Left renal cortex interstitium (tissue), 4 donors: ENCODE measurements at regions not wholly inside any gene's neighbourhood (a gene's known extent, or its start where the extent isn't known, plus 50 kb on each side); places are given as distances from the start of the nearest gene placed in this dataset.
A peak's percentile ranks its signal among the peaks of the same experiment; 100 is the strongest.
"Not testable (repeated sequence)": the region's sequence is repeated elsewhere in the genome, so short reads cannot be mapped to it uniquely, and the experiment has no call there.

ENCODE experiments used
- DNase-seq, 4 donors: peaks; one replicate each; pipeline ENCODE4 v3.0.0-alpha.2; 2013; ENCODE audit warnings: low read depth in 4 of 4, low spot score in 2 of 4, missing footprints in 1 of 4

DNA sequence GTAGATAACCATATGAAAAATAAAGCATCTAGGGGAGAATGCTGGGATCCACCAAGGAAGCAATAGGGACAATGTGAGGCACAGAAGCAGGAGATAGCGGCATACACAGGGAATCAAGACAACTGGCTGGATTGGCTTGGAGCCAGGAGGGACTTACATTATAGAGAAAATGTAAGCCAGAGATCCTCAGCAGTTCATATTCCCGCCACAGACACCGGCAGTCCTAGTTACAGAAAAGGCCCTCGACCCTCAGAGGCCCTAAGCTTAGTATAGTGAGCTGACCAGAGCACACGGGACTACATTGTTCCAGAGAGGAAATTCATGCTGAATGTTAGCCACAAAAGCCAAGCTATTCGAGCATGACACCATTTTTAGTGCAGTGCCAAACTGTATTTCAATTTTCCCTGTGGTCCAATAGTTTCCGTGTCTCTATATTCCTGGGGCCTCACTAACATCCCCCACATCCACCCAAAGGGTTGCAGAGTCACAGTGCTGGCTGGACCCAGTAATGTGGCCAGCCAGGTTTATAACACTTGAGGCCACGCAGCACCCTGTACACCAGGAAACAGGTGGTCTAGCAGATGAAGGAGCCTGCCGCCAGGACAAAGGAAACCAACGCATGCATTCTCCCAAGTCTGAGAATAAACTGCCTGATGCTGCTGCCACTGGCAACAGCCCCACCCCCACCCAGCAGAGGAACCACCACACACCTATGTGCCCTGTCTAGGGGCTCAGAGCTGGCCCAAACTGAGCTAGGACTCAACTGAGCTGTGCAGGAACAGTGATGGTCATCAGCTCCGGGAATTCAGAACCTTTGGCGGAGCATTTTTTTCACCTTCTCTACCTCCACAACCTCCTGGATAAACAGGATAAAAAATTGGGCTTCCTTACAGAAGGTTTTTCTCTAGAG lies 693.2 kb upstream of the CHD1 start:
- no peak for DNase-seq

DNA sequence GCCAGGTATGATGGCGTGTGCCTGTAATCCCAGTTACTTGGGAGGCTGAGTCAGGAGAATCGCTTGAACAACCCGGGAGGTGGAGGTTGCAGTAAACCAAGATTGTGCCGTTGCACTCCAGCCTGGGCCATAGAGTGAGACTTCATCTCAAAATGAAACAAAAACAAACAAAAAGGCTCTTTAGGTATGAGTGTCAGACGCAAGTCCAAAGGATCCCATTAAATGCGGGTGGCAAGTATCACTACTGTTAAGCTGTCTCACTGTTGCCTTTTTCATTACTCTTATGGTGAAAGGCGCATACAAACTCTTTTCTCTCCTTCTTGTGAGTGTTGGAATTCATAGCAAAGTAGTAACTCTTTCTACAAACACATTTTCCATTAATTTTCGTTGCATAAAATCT lies 688.5 kb upstream of the CHD1 start:
- no peak for DNase-seq

- no peak for DNase-seq
Observed at GRCh38 chr5:99614888-99615287, 686.1 kb upstream of the CHD1 start.

DNA sequence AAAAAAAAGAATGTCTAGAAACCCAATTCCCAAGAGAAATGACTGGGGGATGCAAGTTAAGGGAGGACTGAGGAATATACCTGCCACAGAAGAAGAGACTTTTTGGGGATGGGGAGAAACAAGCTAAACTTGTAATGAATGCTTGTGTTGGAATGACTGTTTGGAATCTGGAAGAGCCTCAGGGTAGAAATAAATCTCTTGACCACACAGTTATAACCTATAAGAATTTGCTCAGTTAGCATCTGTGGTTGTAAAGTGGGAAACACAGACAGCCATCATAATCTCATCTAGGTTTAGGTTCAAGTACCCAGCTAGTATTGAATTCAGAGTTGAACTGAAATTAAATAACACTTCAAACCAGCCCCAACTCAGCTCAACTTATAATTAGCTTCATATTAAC lies 678.3 kb upstream of the CHD1 start:
- DNase-seq = no peak

- no peak for DNase-seq
Observed at GRCh38 chr5:99605904-99606303, 677.1 kb upstream of the CHD1 start.

GRCh38 chr5:99600952-99601351 lies 672.1 kb upstream of the CHD1 start:
- no peak for DNase-seq

DNA sequence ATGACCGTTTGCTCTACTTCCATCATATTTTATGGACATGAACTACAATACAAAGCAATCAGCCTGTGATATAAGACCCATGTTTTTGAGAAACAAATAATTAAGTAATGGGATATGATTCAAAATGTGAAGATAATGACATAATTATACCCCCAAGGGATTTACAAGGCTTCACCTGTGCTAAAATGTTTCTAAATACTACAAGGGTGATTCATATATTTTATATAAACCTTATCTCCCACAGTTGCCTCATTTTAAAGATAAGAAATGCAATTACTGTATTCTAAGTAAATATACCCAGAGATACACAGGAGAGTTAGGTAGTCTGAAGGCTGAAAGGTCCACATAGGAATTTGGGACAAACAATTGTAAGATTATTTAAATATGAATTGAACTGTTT lies 662.0 kb upstream of the CHD1 start:
- DNase-seq = no peak

- DNase-seq = no peak
Observed at GRCh38 chr5:99589424-99589823, 660.6 kb upstream of the CHD1 start.

DNA sequence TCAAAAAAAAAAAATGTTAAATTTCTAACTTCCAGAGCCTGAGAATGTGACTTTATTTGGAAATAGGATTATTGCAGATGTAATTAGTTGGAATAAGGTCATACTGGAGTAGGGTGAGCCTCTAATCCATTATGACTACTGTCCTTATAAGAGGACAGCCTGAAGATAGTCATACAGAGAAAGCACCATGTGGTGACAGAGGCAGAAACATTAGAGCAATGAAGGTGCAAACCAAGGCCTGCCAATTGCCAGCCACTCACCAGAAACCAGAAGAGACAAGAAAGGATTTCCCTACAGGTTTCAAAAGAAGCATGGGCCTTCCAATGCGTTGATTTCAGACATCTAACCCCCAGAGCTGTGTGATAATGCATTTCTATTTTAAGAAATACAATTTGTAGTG lies 659.2 kb upstream of the CHD1 start:
- DNase-seq = no peak

DNA sequence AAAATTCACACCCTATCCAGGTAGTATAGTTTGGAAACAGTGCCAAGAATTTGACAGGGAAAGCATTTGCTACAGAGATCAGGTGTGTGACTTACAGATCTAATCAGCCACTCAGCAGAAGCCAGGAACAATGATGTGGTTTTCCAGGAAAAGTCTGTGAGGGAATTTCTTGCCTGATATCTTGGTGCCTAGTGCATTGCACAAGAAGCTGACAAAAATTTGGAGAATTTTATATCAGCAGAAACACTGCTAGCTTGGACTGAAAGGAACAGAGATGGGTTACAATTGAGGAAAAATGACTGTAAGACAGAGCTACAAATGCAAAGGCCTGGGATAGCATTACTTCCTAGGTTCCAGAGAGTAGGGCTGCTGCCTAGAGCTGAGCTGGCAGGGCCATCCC lies 658.1 kb upstream of the CHD1 start:
- no peak for DNase-seq

DNA sequence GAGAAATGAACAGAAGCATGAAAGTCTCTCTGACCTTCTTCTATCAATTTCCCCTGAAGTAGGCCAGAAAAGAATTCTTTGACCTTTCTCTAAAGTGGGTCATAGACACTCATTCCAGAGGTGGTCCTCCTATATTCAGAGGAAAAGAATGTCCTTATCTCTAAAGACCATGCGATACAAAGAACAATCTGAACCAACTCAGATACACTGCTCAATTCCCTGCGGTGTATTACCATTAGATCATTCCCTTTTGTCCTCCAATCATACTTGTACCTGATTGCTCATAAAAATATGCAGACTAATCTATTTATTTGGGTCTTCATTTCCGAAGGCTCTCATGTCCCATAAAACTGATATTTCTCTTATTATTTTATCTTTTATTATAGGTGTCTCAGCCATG lies 652.4 kb upstream of the CHD1 start:
- DNase-seq = not testable (repeated sequence)

GRCh38 chr5:99562937-99563627 lies 634.3 kb upstream of the CHD1 start:
- not testable (repeated sequence) for DNase-seq

- no peak for DNase-seq
Observed at GRCh38 chr5:99553211-99553810, 624.5 kb upstream of the CHD1 start.

GRCh38 chr5:99544356-99544755 lies 615.5 kb upstream of the CHD1 start:
- DNase-seq = no peak

DNA sequence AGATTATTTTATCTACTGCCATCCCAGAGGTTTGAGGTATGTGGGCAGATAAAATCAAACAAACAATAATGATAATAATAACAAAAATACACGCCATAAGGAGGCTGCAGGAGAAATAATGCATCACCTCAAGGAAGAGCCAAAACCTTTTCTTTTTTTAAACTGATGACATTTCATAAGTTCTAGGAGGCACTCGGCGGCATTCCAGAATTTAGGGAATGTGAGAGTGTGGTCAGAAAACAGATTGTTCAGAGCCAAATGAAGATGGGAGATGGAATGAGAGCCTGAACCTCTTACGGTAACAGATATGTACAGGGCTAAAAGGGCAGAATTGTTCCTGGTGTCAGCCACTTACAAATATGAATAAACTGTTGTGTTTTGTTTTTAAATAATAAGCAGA lies 615.0 kb upstream of the CHD1 start:
- no peak for DNase-seq

DNA sequence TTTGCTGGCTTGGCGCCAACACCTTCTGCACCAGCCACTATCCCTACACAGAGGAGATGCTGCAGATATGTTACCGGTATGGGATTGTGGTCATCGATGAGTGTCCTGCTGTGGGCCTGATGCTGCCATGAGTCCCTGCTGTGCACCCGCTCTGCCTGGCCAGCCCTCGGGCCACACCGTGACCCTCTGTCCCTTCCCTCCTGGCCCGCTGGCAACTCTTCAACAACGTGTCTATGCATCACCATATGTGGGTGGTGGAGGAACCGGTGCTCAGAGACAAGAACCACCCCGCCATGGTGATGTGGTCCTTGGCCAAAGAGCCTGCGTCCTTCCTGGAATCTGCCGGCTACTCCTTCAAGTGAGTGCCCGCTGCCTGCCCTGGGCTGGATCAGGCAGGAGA lies 605.4 kb upstream of the CHD1 start:
- not testable (repeated sequence) for DNase-seq

GRCh38 chr5:99521666-99522065 lies 592.9 kb upstream of the CHD1 start:
- DNase-seq = not testable (repeated sequence)

DNA sequence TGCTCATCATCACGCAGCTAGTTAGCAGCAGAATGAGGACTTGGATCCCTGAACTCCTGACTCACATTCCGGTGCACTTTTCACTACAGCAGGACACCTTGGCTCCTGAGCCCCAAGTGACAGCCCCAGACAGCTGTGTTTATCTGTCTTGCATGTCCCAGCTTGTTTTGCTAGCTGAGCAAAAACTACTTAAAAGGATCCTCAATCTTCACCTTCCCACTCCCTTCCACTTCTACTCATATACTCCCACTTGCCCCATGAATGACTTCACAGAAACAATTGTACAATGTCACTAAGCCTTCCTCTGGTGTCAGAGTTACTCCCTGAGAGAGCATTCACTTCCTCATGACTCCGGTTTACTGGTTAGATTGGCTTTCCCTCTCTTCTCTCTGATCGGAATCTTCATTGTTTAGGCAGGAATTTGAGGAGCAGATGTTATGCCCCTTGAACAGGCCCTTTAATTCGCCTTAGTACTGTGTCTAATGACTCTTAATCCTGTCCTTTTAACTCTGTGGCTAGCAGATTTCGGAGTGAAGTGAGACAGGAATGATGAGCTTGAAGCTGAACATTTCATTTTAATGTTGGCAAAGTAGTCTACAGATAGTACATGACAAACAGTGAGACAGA lies 587.2 kb upstream of the CHD1 start:
- peak in 2 of 4 donors; percentile 12 to 31 for DNase-seq

DNA sequence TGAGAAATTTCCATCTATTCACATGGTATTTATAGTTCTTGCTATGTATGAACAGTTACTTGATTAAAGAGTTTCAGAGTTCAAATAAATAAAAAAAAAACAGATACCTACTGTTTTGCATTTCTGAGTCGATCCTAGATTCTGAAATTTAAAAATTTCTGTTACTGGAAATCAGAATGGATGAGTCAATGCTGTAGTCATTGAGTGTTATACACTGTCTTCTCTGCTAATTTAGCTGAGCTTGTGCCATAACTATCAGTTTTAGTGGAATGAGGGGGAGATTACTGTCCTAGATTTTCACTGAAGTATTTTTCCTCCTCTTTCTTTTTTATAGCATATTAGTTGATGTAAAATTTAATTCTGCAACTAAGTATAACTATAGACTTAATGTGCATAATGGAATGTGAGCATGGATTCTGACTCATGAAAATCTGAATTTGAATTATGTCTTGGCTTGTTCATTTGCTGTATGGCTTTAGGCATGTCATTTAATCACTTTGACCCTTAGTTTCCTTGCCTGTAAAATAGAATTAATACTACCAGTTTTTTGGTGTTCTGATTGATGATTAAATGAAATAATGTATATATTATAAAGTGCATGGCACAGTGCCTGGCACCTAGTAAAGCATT lies 581.5 kb upstream of the CHD1 start:
- not testable (repeated sequence) for DNase-seq

DNA sequence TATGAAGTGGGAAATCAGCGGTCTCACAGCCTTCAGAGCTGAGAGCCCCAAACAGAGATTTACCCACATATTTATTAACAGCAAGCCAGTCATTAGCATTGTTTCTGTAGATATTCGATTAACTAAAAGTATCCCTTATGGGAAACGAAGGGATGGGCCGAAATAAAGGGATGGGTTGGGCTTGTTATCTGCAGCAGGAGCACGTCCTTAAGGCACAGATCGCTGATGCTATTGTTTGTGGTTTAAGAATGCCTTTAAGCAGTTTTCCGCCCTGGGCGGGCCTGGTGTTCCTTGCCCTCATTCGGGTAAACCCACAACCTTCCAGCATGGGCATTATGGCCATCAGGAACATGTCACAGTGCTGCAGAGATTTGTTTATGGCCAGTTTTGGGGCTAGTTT lies 580.3 kb upstream of the CHD1 start:
- not testable (repeated sequence) for DNase-seq

DNA sequence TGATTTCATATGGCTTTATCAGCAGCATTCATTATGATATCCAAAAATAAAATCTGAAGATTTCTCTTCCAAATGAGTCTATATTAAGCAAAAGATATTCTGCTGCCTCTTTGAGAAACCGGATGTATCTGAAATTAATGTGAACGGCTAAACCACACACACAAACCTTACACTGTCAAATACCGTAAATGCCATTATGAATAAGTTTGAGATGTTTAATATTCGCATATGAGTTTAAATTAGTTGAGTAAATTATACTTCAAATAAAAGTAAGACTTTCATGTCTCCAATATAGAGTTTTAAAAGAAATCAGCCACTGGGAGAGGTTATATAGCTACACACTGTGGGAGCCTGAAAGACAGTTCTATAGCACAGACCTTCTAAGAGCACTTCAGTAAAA lies 566.6 kb upstream of the CHD1 start:
- not testable (repeated sequence) for DNase-seq
